ENCODE measurements at regions not wholly inside any gene's neighbourhood (a gene's known extent, or its start where the extent isn't known, plus 50 kb on each side); places are given as distances from the start of the nearest gene placed in this dataset.

- TF ChIP-seq CTCF (IDR thresholded peaks at IDR 0.05) (no peak), ZFX (IDR thresholded peaks at IDR 0.05; ENCODE audit: borderline replicate concordance) (no peak)
These were observed 326.2 kb downstream of the MYCN start for GRCh38 chr2:16266571-16266970.

Data from 22Rv1 (cell line).